Activated CD8-positive, alpha-beta T cell treated with anti-CD3 and anti-CD28 coated beads for 36 hours (primary cell): ENCODE measurements at regions not wholly inside any gene's neighbourhood (a gene's known extent, or its start where the extent isn't known, plus 50 kb on each side); places are given as distances from the start of the nearest gene placed in this dataset.

ENCODE experiments used
- ATAC-seq: fragments of 200-7000 bp; cut with Tn5 transposase; one replicate; pipeline ENCODE4 v1.10.0; 2021; ENCODE audit warnings: mild to moderate bottlenecking, moderate library complexity
- CTCF ChIA-PET: fragments of 350-600 bp; sonication (Branson Sonifier 250); formaldehyde crosslinking; loops from one replicate; lab custom pipeline; 2021; ENCODE audit warnings: antibody characterized with exemption; lab: Charles Lee
- POLR2A ChIA-PET: fragments of 350-600 bp; sonication (Branson Sonifier 250); formaldehyde crosslinking; loops from one replicate; lab custom pipeline; 2021; ENCODE audit warnings: antibody characterized with exemption; lab: Charles Lee
- DNase-seq: peaks from one replicate; pipeline ENCODE4 v3.0.0-alpha.2; 2020
- H3K27ac Mint-ChIP-seq: one replicate; pipeline ENCODE4 v1.8.0; 2021; ENCODE audit warnings: mild to moderate bottlenecking, mixed read lengths
- H3K27me3 Mint-ChIP-seq: one replicate; pipeline ENCODE4 v1.8.0; 2021; ENCODE audit warnings: mixed read lengths
- H3K36me3 Mint-ChIP-seq: one replicate; pipeline ENCODE4 v1.8.0; 2021; ENCODE audit warnings: low read depth, mixed read lengths
- H3K4me1 Mint-ChIP-seq: one replicate; pipeline ENCODE4 v1.8.0; 2021; ENCODE audit warnings: low read depth, mixed read lengths
- H3K4me3 Mint-ChIP-seq: one replicate; pipeline ENCODE4 v1.8.0; 2021; ENCODE audit warnings: mild to moderate bottlenecking, moderate library complexity, mixed read lengths
- H3K9me3 Mint-ChIP-seq: one replicate; pipeline ENCODE4 v1.8.0; 2021; ENCODE audit warnings: mixed read lengths
- CTCF ChIP-seq: fragments of 200-600 bp; IDR thresholded peaks from one replicate; pipeline ENCODE4 v1.8.0; 2022; ENCODE audit warnings: antibody characterized with exemption, mild to moderate bottlenecking
- intact Hi-C: fragments of 100-400 bp; cut with micrococcal nuclease; formaldehyde crosslinking; loops from one replicate; pipeline ENCODE4 v1.10.0; 2022

- H3K27ac Mint-ChIP-seq: no peak overlapping the region
- POLR2A ChIA-PET: no interaction called here
- CTCF ChIA-PET: no interaction called here
- ATAC-seq (no peak), DNase-seq (no peak)
- H3K4me3 Mint-ChIP-seq: no peak overlapping the region
- no peaks in the 10 kb centered on the region for H3K36me3 Mint-ChIP-seq
- peaks cover 6% of the 10 kb centered on the region for H3K9me3 Mint-ChIP-seq
- H3K4me1 Mint-ChIP-seq: peaks cover 2% of the 10 kb centered on the region
- peaks cover 2% of the 10 kb centered on the region for H3K27me3 Mint-ChIP-seq
- intact Hi-C loops: no loop called here
- no peak for TF ChIP-seq CTCF
These were observed 127.2 kb downstream of the NPY start for GRCh38 chr7:24411226-24411625.

GRCh38 chr7:24417526-24418120 lies 133.6 kb downstream of the NPY start:
- Mint-ChIP-seq H3K4me3 (no peak overlapping the region), H3K27me3 (no peaks in the 10 kb centered on the region), H3K4me1 (no peaks in the 10 kb centered on the region), H3K9me3 (peaks cover 6% of the 10 kb centered on the region), H3K27ac (no peak overlapping the region), H3K36me3 (no peaks in the 10 kb centered on the region)
- ChIA-PET CTCF (interaction anchor here (0.9 to 1.1 kb wide), 2 partner anchors 9 to 248 kb away, joined by 4 read pairs; no protein-coding TSS in a partner anchor), POLR2A (no interaction called here)
- intact Hi-C loops: no loop called here
- ATAC-seq (no peak), DNase-seq (no peak)
- no peak for TF ChIP-seq CTCF

- no peak for TF ChIP-seq CTCF
- Mint-ChIP-seq H3K27ac (no peak overlapping the region), H3K27me3 (no peaks in the 10 kb centered on the region), H3K36me3 (no peaks in the 10 kb centered on the region), H3K4me3 (no peak overlapping the region), H3K4me1 (no peaks in the 10 kb centered on the region), H3K9me3 (peaks cover under 1% of the 10 kb centered on the region)
- POLR2A ChIA-PET: no interaction called here
- DNase-seq (no peak), ATAC-seq (peak; percentile 47)
- CTCF ChIA-PET: interaction anchor here (1.1 kb wide), 1 partner anchor 10 kb away, joined by 4 read pairs; no protein-coding TSS in a partner anchor
- intact Hi-C loops: no loop called here
These were observed 135.1 kb downstream of the NPY start for GRCh38 chr7:24419077-24419476.

- Mint-ChIP-seq H3K27ac (no peak overlapping the region), H3K9me3 (no peaks in the 10 kb centered on the region), H3K27me3 (no peaks in the 10 kb centered on the region), H3K36me3 (no peaks in the 10 kb centered on the region), H3K4me3 (no peak overlapping the region), H3K4me1 (no peaks in the 10 kb centered on the region)
- POLR2A ChIA-PET: no interaction called here
- intact Hi-C loops: no loop called here
- ATAC-seq: no peak
- DNase-seq: no peak
- TF ChIP-seq CTCF: no peak
- CTCF ChIA-PET: no interaction called here
These were observed 135.5 kb downstream of the NPY start for GRCh38 chr7:24419511-24419910.

GRCh38 chr7:24422441-24423010 lies 138.5 kb downstream of the NPY start:
- POLR2A ChIA-PET: no interaction called here
- intact Hi-C loops: no loop called here
- no peak for ATAC-seq

More at GRCh38 chr7:24422441-24423010, 138.5 kb downstream of the NPY start:
- no peak for DNase-seq
- no peak for TF ChIP-seq CTCF
- Mint-ChIP-seq H3K27me3 (no peaks in the 10 kb centered on the region), H3K36me3 (no peaks in the 10 kb centered on the region), H3K4me3 (no peak overlapping the region), H3K4me1 (no peaks in the 10 kb centered on the region), H3K27ac (no peak overlapping the region), H3K9me3 (no peaks in the 10 kb centered on the region)
- CTCF ChIA-PET: no interaction called here
